ENCODE measurements at regions not wholly inside any gene's neighbourhood (a gene's known extent, or its start where the extent isn't known, plus 50 kb on each side); places are given as distances from the start of the nearest gene placed in this dataset.

- TF ChIP-seq POLR2A (IDR thresholded peaks at IDR 0.05; ENCODE audit: low read depth, low read length) (no peak), CTCF (IDR thresholded peaks at IDR 0.05; ENCODE audit: extremely low read depth in 1 of 2, insufficient read depth in 1 of 2, low read depth in 1 of 2, low read length in 2 of 2) (no peak), JUN (IDR thresholded peaks at IDR 0.05; ENCODE audit: borderline replicate concordance, insufficient read depth, insufficient read length, low read depth) (no peak), MAX (IDR thresholded peaks at IDR 0.05; ENCODE audit: insufficient read depth, insufficient read length) (no peak), EZH2 (IDR thresholded peaks at IDR 0.05; ENCODE audit: borderline replicate concordance, low read depth, low read length, severe bottlenecking) (no peak), MYC (IDR thresholded peaks at IDR 0.05; ENCODE audit: low read depth, low read length) (no peak), POLR2AphosphoS5 (IDR thresholded peaks at IDR 0.05; ENCODE audit: insufficient read depth, low read depth, low read length) (no peak), FOS (IDR thresholded peaks at IDR 0.05; ENCODE audit: borderline replicate concordance, insufficient read depth, low read length) (no peak)
Measured at GRCh38 chr12:43090981-43091380, 461.0 kb downstream of the ADAMTS20 start.

Data from endothelial cell of umbilical vein (primary cell).